H1 (cell line): ENCODE measurements at regions not wholly inside any gene's neighbourhood (a gene's known extent, or its start where the extent isn't known, plus 50 kb on each side); places are given as distances from the start of the nearest gene placed in this dataset.

Source experiments
- CTCF ChIA-PET: fragments of 300-600 bp; sonication (Branson Sonifier 250); formaldehyde crosslinking; loops from one replicate; lab custom pipeline; 2021; ENCODE audit not compliant: partially characterized antibody; lab: Charles Lee
- POLR2A ChIA-PET: fragments of 300-600 bp; sonication (Branson Sonifier 250); formaldehyde crosslinking; loops from one replicate; lab custom pipeline; 2021; ENCODE audit warnings: inconsistent platforms; ENCODE audit not compliant: partially characterized antibody; lab: Charles Lee
- DNase-seq, 2 experiments: peaks; one replicate each; pipeline versions ENCODE4 v3.0.0 to v3.0.0-alpha.2; 2010 to 2022; ENCODE audit warnings: low spot score in 2 of 2, low read depth in 1 of 2, mixed read lengths in 1 of 2
- FAIRE-seq: peaks from 2 replicates; lab custom pipeline; 2011; peaks lifted over from hg19 to GRCh38; lab: Jason Lieb, UNC
- H2AFZ ChIP-seq: 2 replicates; pipeline ENCODE4 v1.8.1; 2012; ENCODE audit warnings: low read length, inconsistent platforms
- H2AK5ac ChIP-seq: 2 replicates; pipeline ENCODE4 v1.6.1; 2013; ENCODE audit warnings: low read depth, low read length
- H2BK120ac ChIP-seq: replicated peaks from 2 replicates; pipeline ENCODE3; 2013; ENCODE audit warnings: low read depth, low read length, inconsistent platforms
- H2BK12ac ChIP-seq: 2 replicates; pipeline ENCODE4 v1.6.1; 2013; ENCODE audit warnings: low read depth, low read length
- H2BK15ac ChIP-seq: 2 replicates; pipeline ENCODE4 v1.6.1; 2013; ENCODE audit warnings: low read length
- H2BK20ac ChIP-seq: 2 replicates; pipeline ENCODE4 v1.6.1; 2013; ENCODE audit warnings: low read length
- H2BK5ac ChIP-seq: 2 replicates; pipeline ENCODE4 v1.6.1; 2013; ENCODE audit warnings: low read depth, low read length
- H3K14ac ChIP-seq: 2 replicates; pipeline ENCODE4 v1.6.1; 2013; ENCODE audit warnings: inconsistent platforms; ENCODE audit not compliant: insufficient read length
- H3K18ac ChIP-seq: 2 replicates; pipeline ENCODE4 v1.6.1; 2013; ENCODE audit warnings: low read length; ENCODE audit errors: extremely low read depth
- H3K23ac ChIP-seq: 2 replicates; pipeline ENCODE4 v1.6.1; 2013; ENCODE audit warnings: inconsistent platforms; ENCODE audit not compliant: insufficient read length
- H3K23me2 ChIP-seq: 2 replicates; pipeline ENCODE4 v1.6.1; 2013; ENCODE audit warnings: low read depth, low read length
- H3K27ac ChIP-seq: 2 replicates; pipeline ENCODE4 v1.6.1; 2011; ENCODE audit warnings: low read depth, low read length, inconsistent platforms
- H3K27me3 ChIP-seq, 4 experiments: replicated peaks in 1 of 4; 1 replicate in 1 of 4; 2 replicates in 3 of 4; pipeline versions ENCODE4 v1.6.1 to v1.8.1; 2011 to 2013; ENCODE audit warnings: low read length in 3 of 4, mild to moderate bottlenecking in 3 of 4, inconsistent platforms in 2 of 4, mixed read lengths in 2 of 4, moderate library complexity in 1 of 4; ENCODE audit not compliant: control insufficient read depth in 3 of 4, insufficient read depth in 3 of 4; ENCODE audit errors: extremely low read depth in 1 of 4
- H3K36me3 ChIP-seq, 4 experiments: 2 replicates each; pipeline versions ENCODE4 v1.6.1 to v1.8.1; 2011 to 2013; ENCODE audit warnings: mild to moderate bottlenecking in 4 of 4, low read length in 3 of 4, moderate library complexity in 2 of 4, control low read depth in 1 of 4, inconsistent platforms in 1 of 4; ENCODE audit not compliant: insufficient read depth in 4 of 4, control insufficient read depth in 2 of 4
- H3K4ac ChIP-seq: replicated peaks from 2 replicates; pipeline ENCODE3; 2013; ENCODE audit warnings: low read length, low read depth, mixed read lengths, inconsistent platforms; ENCODE audit not compliant: insufficient read length
- H3K4me1 ChIP-seq, 4 experiments: replicated peaks in 1 of 4; 1 replicate in 1 of 4; 2 replicates in 3 of 4; pipeline versions ENCODE4 v1.6.1 to v1.8.1; 2011 to 2013; ENCODE audit warnings: low read length in 3 of 4, inconsistent platforms in 2 of 4, mixed read lengths in 1 of 4; ENCODE audit not compliant: insufficient read depth in 4 of 4, control insufficient read depth in 3 of 4
- H3K4me2 ChIP-seq, 2 experiments: 2 replicates each; pipeline versions ENCODE4 v1.6.1 to v1.8.1; 2011 to 2013; ENCODE audit warnings: low read depth in 2 of 2, low read length in 2 of 2, control low read depth in 1 of 2, inconsistent platforms in 1 of 2, mild to moderate bottlenecking in 1 of 2; ENCODE audit not compliant: insufficient read depth in 1 of 2
- H3K4me3 ChIP-seq, 4 experiments: fragments of 200-600, 300-600 bp in 1 of 4; sonication (generic), shearing (Covaris generic), sonication (Bioruptor Twin) in 1 of 4; 2 replicates each; pipeline versions ENCODE4 v1.5.1 to v1.8.1; 2011 to 2016; ENCODE audit warnings: low read length in 4 of 4, low read depth in 3 of 4, control low read depth in 2 of 4, inconsistent platforms in 2 of 4, mild to moderate bottlenecking in 2 of 4, mixed read lengths in 1 of 4, moderate library complexity in 1 of 4; ENCODE audit not compliant: insufficient read depth in 2 of 4; ENCODE audit errors: extremely low read depth in 1 of 4
- H3K56ac ChIP-seq: replicated peaks from 2 replicates; pipeline ENCODE3; 2013; ENCODE audit warnings: low read depth, mild to moderate bottlenecking, mixed read lengths, low read length, inconsistent platforms; ENCODE audit not compliant: insufficient read length
- H3K79me1 ChIP-seq: 2 replicates; pipeline ENCODE4 v1.6.1; 2013; ENCODE audit warnings: low read depth, low read length, control low read depth
- H3K79me2 ChIP-seq, 2 experiments: 2 replicates each; pipeline versions ENCODE4 v1.6.1 to v1.8.1; 2012 to 2013; ENCODE audit warnings: low read length in 2 of 2, mild to moderate bottlenecking in 2 of 2, inconsistent platforms in 1 of 2; ENCODE audit not compliant: insufficient read depth in 2 of 2, control insufficient read depth in 1 of 2
- H3K9ac ChIP-seq, 4 experiments: replicated peaks in 1 of 4; 1 replicate in 1 of 4; 2 replicates in 3 of 4; pipeline versions ENCODE4 v1.6.1 to v1.8.1; 2011 to 2013; ENCODE audit warnings: low read depth in 3 of 4, low read length in 3 of 4, control low read depth in 2 of 4, mild to moderate bottlenecking in 2 of 4, moderate library complexity in 2 of 4, inconsistent platforms in 1 of 4; ENCODE audit errors: extremely low read depth in 1 of 4
- H3K9me3 ChIP-seq, 2 experiments: 2 replicates each; pipeline versions ENCODE4 v1.6.1 to v1.8.1; 2012 to 2013; ENCODE audit warnings: mild to moderate bottlenecking in 2 of 2, moderate library complexity in 2 of 2, control low read depth in 1 of 2, inconsistent platforms in 1 of 2, low read depth in 1 of 2, low read length in 1 of 2, mixed read lengths in 1 of 2; ENCODE audit not compliant: insufficient read depth in 2 of 2
- H4K20me1 ChIP-seq, 2 experiments: replicated peaks in 1 of 2; 2 replicates each; pipeline versions ENCODE3 to v1.8.1; 2011 to 2013; ENCODE audit warnings: inconsistent platforms in 2 of 2, low read length in 2 of 2, mild to moderate bottlenecking in 1 of 2; ENCODE audit not compliant: insufficient read depth in 2 of 2, control insufficient read depth in 1 of 2
- H4K5ac ChIP-seq: 2 replicates; pipeline ENCODE4 v1.6.1; 2013; ENCODE audit warnings: low read length, low read depth, mixed read lengths, inconsistent platforms; ENCODE audit not compliant: insufficient read length
- H4K8ac ChIP-seq: 2 replicates; pipeline ENCODE4 v1.8.0; 2013; ENCODE audit warnings: mild to moderate bottlenecking, moderate library complexity, low read length, inconsistent platforms; ENCODE audit not compliant: insufficient read depth; ENCODE audit errors: extremely low read depth
- H4K91ac ChIP-seq: replicated peaks from 2 replicates; pipeline ENCODE3; 2013; ENCODE audit warnings: low read length, mixed read lengths, inconsistent platforms; ENCODE audit not compliant: insufficient read length
- ATF3 ChIP-seq: IDR thresholded peaks from 2 replicates; pipeline ENCODE4 v1.6.1; 2011; ENCODE audit warnings: low read depth, mild to moderate bottlenecking, low read length; ENCODE audit not compliant: insufficient read depth
- BCL11A ChIP-seq, 2 experiments: IDR thresholded peaks; one replicate each; pipeline ENCODE4 v1.6.1; 2011; ENCODE audit warnings: low read depth in 2 of 2, low read length in 2 of 2, mild to moderate bottlenecking in 2 of 2
- CBX5 ChIP-seq: fragments of 300-800, 300-1000 bp; sonication (generic); IDR thresholded peaks from 2 replicates; pipeline ENCODE4 v1.7.1; 2016; ENCODE audit warnings: antibody characterized with exemption, low read length, low read depth
- CHD1 ChIP-seq: IDR thresholded peaks from 2 replicates; pipeline ENCODE4 v1.6.1; 2012; ENCODE audit warnings: low read depth, low read length, improper control_type of control experiment
- EP300 ChIP-seq, 2 experiments: IDR thresholded peaks; 1 replicate in 1 of 2; 2 replicates in 1 of 2; pipeline ENCODE4 v1.6.1; 2011 to 2012; ENCODE audit warnings: low read depth in 2 of 2, low read length in 2 of 2, mild to moderate bottlenecking in 2 of 2, borderline replicate concordance in 1 of 2, inconsistent platforms in 1 of 2, moderate library complexity in 1 of 2
- EZH2 ChIP-seq: fragments of 200-600 bp; sonication (generic); IDR thresholded peaks from 2 replicates; pipeline ENCODE4 v1.7.1; 2012; ENCODE audit warnings: low read depth, mild to moderate bottlenecking, moderate library complexity, low read length, inconsistent platforms; ENCODE audit not compliant: severe bottlenecking
- PHF8 ChIP-seq: fragments of 200-600 bp; sonication (generic); conservative IDR thresholded peaks from 2 replicates; pipeline ENCODE4 v1.7.1; 2012; ENCODE audit warnings: low read depth, mild to moderate bottlenecking, inconsistent platforms, low read length, moderate library complexity
- POLR2A ChIP-seq, 2 experiments: IDR thresholded peaks; 1 replicate in 1 of 2; 2 replicates in 1 of 2; pipeline ENCODE4 v1.6.1; 2011; ENCODE audit warnings: low read depth in 2 of 2, low read length in 2 of 2, mild to moderate bottlenecking in 2 of 2; ENCODE audit errors: control extremely low read depth in 1 of 2
- RBBP5 ChIP-seq: IDR thresholded peaks from 2 replicates; pipeline ENCODE4 v1.7.1; 2012; ENCODE audit warnings: low read depth, mild to moderate bottlenecking, inconsistent platforms, low read length, moderate library complexity, borderline replicate concordance
- RXRA ChIP-seq: IDR thresholded peaks from 2 replicates; pipeline ENCODE4 v1.6.1; 2011; ENCODE audit warnings: low read depth, mild to moderate bottlenecking, low read length, moderate library complexity; ENCODE audit not compliant: insufficient read depth
- SAP30 ChIP-seq: fragments of 300-600 bp; sonication (generic); IDR thresholded peaks from 2 replicates; pipeline ENCODE4 v1.7.1; 2012; ENCODE audit warnings: low read length, moderate library complexity, mild to moderate bottlenecking, inconsistent platforms; ENCODE audit not compliant: insufficient read depth, insufficient replicate concordance
- SIRT6 ChIP-seq: IDR thresholded peaks from one replicate; pipeline ENCODE4 v1.7.1; 2012; ENCODE audit warnings: low read length, inconsistent platforms
- TCF12 ChIP-seq: IDR thresholded peaks from 2 replicates; pipeline ENCODE4 v1.6.1; 2011; ENCODE audit warnings: low read depth, mild to moderate bottlenecking, low read length
- WGBS, 2 experiments: shearing (Covaris generic) in 1 of 2; methylation state at CpG; one replicate each; pipeline versions ENCODE4 v1.1.6 to v1.1.7; 2013 to 2015; ENCODE audit warnings: low lambda C conversion rate in 2 of 2, mixed read lengths in 2 of 2, inconsistent platforms in 1 of 2, low coverage in 1 of 2, missing lambda C conversion rate in 1 of 2; ENCODE audit not compliant: insufficient replicate concordance in 2 of 2, insufficient coverage in 1 of 2, insufficient read length in 1 of 2; ENCODE audit errors: extremely low coverage in 1 of 2, missing lambda C conversion rate in 1 of 2; 5-methylcytosine and 5-hydroxymethylcytosine counted together

GRCh38 chr15:58286523-58286922 lies 145.3 kb upstream of the LIPC start:
- WGBS, 2 experiments, result 91% methylated on average over 4 of the region's 4 CpGs; no CpG with 5 or more reads in 1 of the 2 experiments
- ChIA-PET POLR2A (no interaction called here), CTCF (interaction anchor here (1.1 to 1.4 kb wide), 3 partner anchors 9 to 304 kb away, joined by 3 to 5 read pairs (median 3); no protein-coding TSS in a partner anchor)
- Histone ChIP-seq H2AFZ (no peak overlapping the region), H3K18ac (no peak overlapping the region), H2BK120ac (no peak overlapping the region), H3K4me1 (peaks cover 0 to 2% (median 1%) of the 10 kb centered on the region in 4 experiments; a peak in 3 of 7 replicates), H3K4me2 (no peak overlapping the region), H3K9ac (no peak overlapping the region), H3K23me2 (no peaks in the 10 kb centered on the region), H2BK20ac (no peak overlapping the region), H2AK5ac (no peak overlapping the region), H3K4ac (no peak overlapping the region), H3K14ac (no peak overlapping the region), H3K79me1 (no peaks in the 10 kb centered on the region), H2BK5ac (no peak overlapping the region), H2BK12ac (no peak overlapping the region), H4K8ac (no peak overlapping the region), H4K5ac (no peak overlapping the region), H4K91ac (no peak overlapping the region), H3K23ac (no peak overlapping the region), H3K27ac (no peak overlapping the region), H3K36me3 (no peaks in the 10 kb centered on the region), H3K4me3 (no peak overlapping the region), H3K9me3 (no peaks in the 10 kb centered on the region), H3K27me3 (no peaks in the 10 kb centered on the region), H3K56ac (no peak overlapping the region), H4K20me1 (no peaks in the 10 kb centered on the region), H3K79me2 (no peaks in the 10 kb centered on the region), H2BK15ac (no peak overlapping the region)
- no peak for TF ChIP-seq SAP30
- no peak for TF ChIP-seq EZH2
- no peak for TF ChIP-seq BCL11A (IDR thresholded peaks at IDR 0.05; ENCODE audit: low read depth in 2 of 2, low read length in 2 of 2)
- no peak for TF ChIP-seq SIRT6
- no peak for TF ChIP-seq ATF3
- no peak for TF ChIP-seq RBBP5
- no peak for TF ChIP-seq CBX5
- no peak for TF ChIP-seq RXRA
- TF ChIP-seq CHD1, result no peak
- no peak for TF ChIP-seq PHF8
- no peak for TF ChIP-seq TCF12
- no peak for TF ChIP-seq EP300 (IDR thresholded peaks at IDR 0.05; ENCODE audit: borderline replicate concordance in 1 of 2, low read depth in 2 of 2, low read length in 2 of 2)
- TF ChIP-seq POLR2A (IDR thresholded peaks at IDR 0.05; ENCODE audit: control extremely low read depth in 1 of 2, low read depth in 2 of 2, low read length in 2 of 2), result no peak
- DNase-seq (no peak), FAIRE-seq (no peak)
